ENCODE measurements at regions not wholly inside any gene's neighbourhood (a gene's known extent, or its start where the extent isn't known, plus 50 kb on each side); places are given as distances from the start of the nearest gene placed in this dataset.

- POLR2A ChIA-PET: no interaction called here
- H2AFZ ChIP-seq (ENCODE audit: low read depth): no peak overlapping the region
- no peak for TF ChIP-seq GABPA (IDR thresholded peaks at IDR 0.05; ENCODE audit: low read depth)
- TF ChIP-seq JUND (IDR thresholded peaks at IDR 0.05): no peak
- TF ChIP-seq MXI1 (IDR thresholded peaks at IDR 0.05; ENCODE audit: low read depth, low read length): no peak
- no peak for TF ChIP-seq MEF2A (IDR thresholded peaks at IDR 0.05; ENCODE audit: borderline replicate concordance, low read depth)
- no peak for TF ChIP-seq FOXJ3 (CRISPR knock-in tag; IDR thresholded peaks at IDR 0.05)
- no peak for TF ChIP-seq ELF1 (IDR thresholded peaks at IDR 0.05)
- no peak for TF ChIP-seq USF2 (IDR thresholded peaks at IDR 0.05; ENCODE audit: borderline replicate concordance, low read depth, low read length)
- no peak for TF ChIP-seq EZH2phosphoT487 (IDR thresholded peaks at IDR 0.05; ENCODE audit: borderline replicate concordance, low read depth)
- no peak for TF ChIP-seq RXRA (IDR thresholded peaks at IDR 0.05; ENCODE audit: borderline replicate concordance, low read depth)
- no peak for TF ChIP-seq TAF1 (IDR thresholded peaks at IDR 0.05; ENCODE audit: borderline replicate concordance, low read depth, low read length)
- TF ChIP-seq PBX3 (IDR thresholded peaks at IDR 0.05): no peak
- TF ChIP-seq, protein P1, sequence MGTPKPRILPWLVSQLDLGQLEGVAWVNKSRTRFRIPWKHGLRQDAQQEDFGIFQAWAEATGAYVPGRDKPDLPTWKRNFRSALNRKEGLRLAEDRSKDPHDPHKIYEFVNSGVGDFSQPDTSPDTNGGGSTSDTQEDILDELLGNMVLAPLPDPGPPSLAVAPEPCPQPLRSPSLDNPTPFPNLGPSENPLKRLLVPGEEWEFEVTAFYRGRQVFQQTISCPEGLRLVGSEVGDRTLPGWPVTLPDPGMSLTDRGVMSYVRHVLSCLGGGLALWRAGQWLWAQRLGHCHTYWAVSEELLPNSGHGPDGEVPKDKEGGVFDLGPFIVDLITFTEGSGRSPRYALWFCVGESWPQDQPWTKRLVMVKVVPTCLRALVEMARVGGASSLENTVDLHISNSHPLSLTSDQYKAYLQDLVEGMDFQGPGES (IDR thresholded peaks at IDR 0.05; ENCODE audit: low read depth, low read length): no peak
- no peak for TF ChIP-seq TCF12 (IDR thresholded peaks at IDR 0.05)
- no peak for TF ChIP-seq NFIC (IDR thresholded peaks at IDR 0.05; ENCODE audit: borderline replicate concordance)
- TF ChIP-seq, protein P2, sequence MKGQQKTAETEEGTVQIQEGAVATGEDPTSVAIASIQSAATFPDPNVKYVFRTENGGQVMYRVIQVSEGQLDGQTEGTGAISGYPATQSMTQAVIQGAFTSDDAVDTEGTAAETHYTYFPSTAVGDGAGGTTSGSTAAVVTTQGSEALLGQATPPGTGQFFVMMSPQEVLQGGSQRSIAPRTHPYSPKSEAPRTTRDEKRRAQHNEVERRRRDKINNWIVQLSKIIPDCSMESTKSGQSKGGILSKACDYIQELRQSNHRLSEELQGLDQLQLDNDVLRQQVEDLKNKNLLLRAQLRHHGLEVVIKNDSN (IDR thresholded peaks at IDR 0.05; ENCODE audit: borderline replicate concordance, low read depth): no peak
- no peak for TF ChIP-seq NRF1 (IDR thresholded peaks at IDR 0.05; ENCODE audit: low read depth, low read length)
- TF ChIP-seq SMC3 (IDR thresholded peaks at IDR 0.05; ENCODE audit: low read depth, low read length): no peak
- no peak for TF ChIP-seq GATA2 (CRISPR knock-in tag; IDR thresholded peaks at IDR 0.05)
- no peak for TF ChIP-seq TEAD4 (IDR thresholded peaks at IDR 0.05; ENCODE audit: borderline replicate concordance, insufficient read depth)
- TF ChIP-seq CHD2 (IDR thresholded peaks at IDR 0.05; ENCODE audit: low read length, partially characterized antibody): no peak
Measured at GRCh38 chr18:33517950-33518349, 60.1 kb upstream of the ASXL3 start.

More at GRCh38 chr18:33517950-33518349, 60.1 kb upstream of the ASXL3 start:
- H3K27ac ChIP-seq (ENCODE audit: low read depth in 2 of 2, low read length in 1 of 2): no peak overlapping the region
- H3K9ac ChIP-seq: no peak overlapping the region
- no peaks in the 10 kb centered on the region; the same call in 1 of the 2 replicates for H3K9me3 ChIP-seq
- no peak overlapping the region for H3K4me3 ChIP-seq (ENCODE audit: low read depth in 2 of 2, low read length in 1 of 2)
- H4K20me1 ChIP-seq (ENCODE audit: insufficient read depth): no peaks in the 10 kb centered on the region
- CTCF ChIA-PET: no interaction called here
- H3K4me1 ChIP-seq (ENCODE audit: control insufficient read depth in 1 of 2, insufficient read depth in 2 of 2, low read depth in 1 of 2, low read length in 1 of 2): no peaks in the 10 kb centered on the region
- H3K27me3 ChIP-seq (ENCODE audit: insufficient read depth): no peaks in the 10 kb centered on the region
- H3K4me2 ChIP-seq: no peak overlapping the region
- H3K79me2 ChIP-seq (ENCODE audit: insufficient read depth): no peaks in the 10 kb centered on the region
- no peaks in the 10 kb centered on the region for H3K9me2 ChIP-seq
- H3K36me3 ChIP-seq (replicated peaks in 1 of 2; ENCODE audit: control insufficient read depth in 1 of 2, insufficient read depth in 2 of 2, low read length in 1 of 2): no peaks in the 10 kb centered on the region
- no peak for DNase-seq
- no peaks in the 10 kb centered on the region for H3F3A ChIP-seq (replicated peaks; ENCODE audit: insufficient read depth)
